Gastrocnemius medialis (tissue), 4 donors: ENCODE measurements at regions not wholly inside any gene's neighbourhood (a gene's known extent, or its start where the extent isn't known, plus 50 kb on each side); places are given as distances from the start of the nearest gene placed in this dataset.

Experiments used
- CTCF ChIP-seq, 5 experiments: fragments of 450-650 bp in 3 of 5; fragments of 200-600 bp in 2 of 5; sonication (generic) in 2 of 5; IDR thresholded peaks in 4 of 5; conservative IDR thresholded peaks in 1 of 5; 1 replicate in 4 of 5; 2 replicates in 1 of 5; pipeline ENCODE4 v1.5.1; 2016 to 2019; ENCODE audit warnings: antibody characterized with exemption in 5 of 5, mild to moderate bottlenecking in 3 of 5, moderate library complexity in 3 of 5
- POLR2A ChIP-seq, 2 donors: fragments of 450-650 bp; IDR thresholded peaks; one replicate each; pipeline ENCODE4 v1.6.1; 2017; ENCODE audit warnings: antibody characterized with exemption in 2 of 2, mild to moderate bottlenecking in 2 of 2, moderate library complexity in 2 of 2

GRCh38 chr3:152943645-152944044 lies 108.7 kb downstream of the P2RY1 start:
- no peak for TF ChIP-seq CTCF (IDR thresholded peaks at IDR 0.05 in 4 of 5, conservative IDR thresholded peaks at IDR 0.05 in 1 of 5)
- TF ChIP-seq POLR2A (IDR thresholded peaks at IDR 0.05) = no peak
